ENCODE measurements at regions not wholly inside any gene's neighbourhood (a gene's known extent, or its start where the extent isn't known, plus 50 kb on each side); places are given as distances from the start of the nearest gene placed in this dataset.

- H2BK20ac ChIP-seq (ENCODE audit: low read depth, low read length), result no peak overlapping the region
- no TSS peak for BruUV-seq (replicated peaks)
- no peak overlapping the region for H2BK15ac ChIP-seq (ENCODE audit: low read depth, low read length)
- H3K9me3 ChIP-seq (ENCODE audit: control insufficient read depth, insufficient read depth, low read length), result no peaks in the 10 kb centered on the region
- POLR2A ChIA-PET (ENCODE audit: unreplicated experiment), result no interaction called here
- H2BK5ac ChIP-seq (ENCODE audit: low read depth, low read length, poor library complexity, severe bottlenecking), result no peak overlapping the region
- ATAC-seq (ENCODE audit: low read depth) (no peak), DNase-seq (no peak)
- no peaks in the 10 kb centered on the region for H3K79me1 ChIP-seq (ENCODE audit: low read depth in 1 of 2, low read length in 2 of 2)
- no peak overlapping the region for H3K4ac ChIP-seq (ENCODE audit: low read depth, low read length)
- H4K5ac ChIP-seq (ENCODE audit: low read depth, low read length), result no peak overlapping the region
- no peaks in the 10 kb centered on the region for H3K27me3 ChIP-seq (ENCODE audit: control insufficient read depth, insufficient read depth, low read length)
- no peak overlapping the region for H3K4me3 ChIP-seq (ENCODE audit: insufficient read depth, low read depth, low read length)
- dilution Hi-C loops (cut with HindIII; ENCODE audit: low sequenced_read_pairs, unreplicated experiment), result no loop called here
- WGBS, 2 experiments (ENCODE audit: extremely low coverage in 2 of 2, insufficient read length in 1 of 2), result no CpG with 5 or more reads among the region's 5 CpGs
- no peak overlapping the region for H3K27ac ChIP-seq (ENCODE audit: insufficient read depth, low read length)
- no peak overlapping the region for H2BK120ac ChIP-seq (ENCODE audit: low read depth, low read length)
- no peak overlapping the region for H2AFZ ChIP-seq (replicated peaks; ENCODE audit: low read length, poor library complexity)
- intact Hi-C loops (cut with micrococcal nuclease), result no loop called here
- no peaks in the 10 kb centered on the region for H4K20me1 ChIP-seq (ENCODE audit: insufficient read depth, low read length)
- CTCF ChIA-PET, result no interaction called here
- no peak overlapping the region for H2AK9ac ChIP-seq (replicated peaks; ENCODE audit: low read depth, low read length, poor library complexity)
- in situ Hi-C loops (cut with MboI; ENCODE audit: low sequenced_read_pairs), result no loop called here
- H3K4me1 ChIP-seq (ENCODE audit: control insufficient read depth, insufficient read depth, low read length), result no peaks in the 10 kb centered on the region
- H4K8ac ChIP-seq (ENCODE audit: low read depth in 2 of 2, low read length in 2 of 2), result no peak overlapping the region
- no peak overlapping the region for H2AK5ac ChIP-seq (ENCODE audit: low read depth, low read length)
- no peak overlapping the region for H3K23ac ChIP-seq (ENCODE audit: low read depth, low read length)
- H3K4me2 ChIP-seq (ENCODE audit: low read depth, low read length), result no peak overlapping the region
- no peak overlapping the region for H3K56ac ChIP-seq (ENCODE audit: extremely low read depth, insufficient read depth, low read length)
- H3K36me3 ChIP-seq (ENCODE audit: control insufficient read depth, insufficient read depth, low read length), result no peaks in the 10 kb centered on the region
- no peak overlapping the region for H4K91ac ChIP-seq (ENCODE audit: insufficient read depth, low read depth, low read length)
- no peak overlapping the region for H3K18ac ChIP-seq (ENCODE audit: low read depth, low read length)
- H3K14ac ChIP-seq (replicated peaks; ENCODE audit: low read depth, low read length), result no peak overlapping the region
- H3K9me1 ChIP-seq (ENCODE audit: insufficient read depth, low read length), result no peaks in the 10 kb centered on the region
- H3K9ac ChIP-seq (ENCODE audit: low read depth, low read length), result no peak overlapping the region
- TF ChIP-seq MAFK (IDR thresholded peaks at IDR 0.05; ENCODE audit: low read depth, low read length), result no peak
- TF ChIP-seq CTCF (conservative IDR thresholded peaks at IDR 0.05; ENCODE audit: low read depth, low read length), result no peak
- no peak for TF ChIP-seq NFE2L2 (IDR thresholded peaks at IDR 0.05; ENCODE audit: low read depth, low read length)
- TF ChIP-seq RCOR1 (IDR thresholded peaks at IDR 0.05; ENCODE audit: insufficient replicate concordance, low read length), result no peak
- no peak for TF ChIP-seq USF2 (IDR thresholded peaks at IDR 0.05; ENCODE audit: low read depth, low read length)
- TF ChIP-seq CHD1 (IDR thresholded peaks at IDR 0.05; ENCODE audit: low read depth, low read length), result no peak
- no peak for TF ChIP-seq SMC3 (IDR thresholded peaks at IDR 0.05; ENCODE audit: low read depth, low read length)
- TF ChIP-seq CEBPB (IDR thresholded peaks at IDR 0.05; ENCODE audit: low read depth, low read length), result no peak
- no peak for TF ChIP-seq ELK1 (IDR thresholded peaks at IDR 0.05; ENCODE audit: borderline replicate concordance, low read depth, low read length)
- no peak for TF ChIP-seq MXI1 (IDR thresholded peaks at IDR 0.05; ENCODE audit: borderline replicate concordance, low read depth, low read length)
- no peak for TF ChIP-seq FOS (IDR thresholded peaks at IDR 0.05; ENCODE audit: low read depth, low read length)
- no peak for TF ChIP-seq MAZ (IDR thresholded peaks at IDR 0.05; ENCODE audit: borderline replicate concordance, low read depth, low read length)
- no peak for TF ChIP-seq RAD21 (IDR thresholded peaks at IDR 0.05; ENCODE audit: low read length)
- TF ChIP-seq BHLHE40 (IDR thresholded peaks at IDR 0.05; ENCODE audit: low read depth, low read length), result no peak
- no peak for TF ChIP-seq RFX5 (IDR thresholded peaks at IDR 0.05; ENCODE audit: low read depth, low read length)
- no peak for TF ChIP-seq POLR2A (IDR thresholded peaks at IDR 0.05; ENCODE audit: low read depth, low read length)
These were observed 263.4 kb upstream of the MEIS1 start for GRCh38 chr2:66171530-66171929.

All from IMR-90 (cell line).